ENCODE measurements at regions not wholly inside any gene's neighbourhood (a gene's known extent, or its start where the extent isn't known, plus 50 kb on each side); places are given as distances from the start of the nearest gene placed in this dataset.

- no peak for DNase-seq (ENCODE audit: extremely low read depth, low read depth)
- no peak for TF ChIP-seq CTCF (IDR thresholded peaks at IDR 0.05; ENCODE audit: low read depth, low read length)
Observed at GRCh38 chr7:85669225-85669624, 482.4 kb upstream of the SEMA3D start.

GRCh38 chr7:85664341-85664740 lies 477.5 kb upstream of the SEMA3D start:
- TF ChIP-seq CTCF (IDR thresholded peaks at IDR 0.05; ENCODE audit: low read depth, low read length), result no peak
- no peak for DNase-seq (ENCODE audit: extremely low read depth, low read depth)

GRCh38 chr7:85659364-85659763 lies 472.5 kb upstream of the SEMA3D start:
- DNase-seq (ENCODE audit: extremely low read depth, low read depth), result no peak
- TF ChIP-seq CTCF (IDR thresholded peaks at IDR 0.05; ENCODE audit: low read depth, low read length), result no peak

- no peak for TF ChIP-seq CTCF (IDR thresholded peaks at IDR 0.05; ENCODE audit: low read depth, low read length)
Observed at GRCh38 chr7:85655252-85655651, 468.4 kb upstream of the SEMA3D start.

GRCh38 chr7:85644272-85644671 lies 457.4 kb upstream of the SEMA3D start:
- no peak for TF ChIP-seq CTCF (IDR thresholded peaks at IDR 0.05; ENCODE audit: low read depth, low read length)
- DNase-seq (ENCODE audit: extremely low read depth, low read depth), result no peak

More at GRCh38 chr7:85655252-85655651, 468.4 kb upstream of the SEMA3D start:
- DNase-seq (ENCODE audit: extremely low read depth, low read depth), result no peak

- TF ChIP-seq CTCF (IDR thresholded peaks at IDR 0.05; ENCODE audit: low read depth, low read length), result no peak
- DNase-seq (ENCODE audit: extremely low read depth, low read depth), result no peak
Observed at GRCh38 chr7:85641331-85641730, 454.5 kb upstream of the SEMA3D start.

GRCh38 chr7:85638394-85638793 lies 451.5 kb upstream of the SEMA3D start:
- no peak for DNase-seq (ENCODE audit: extremely low read depth, low read depth)
- no peak for TF ChIP-seq CTCF (IDR thresholded peaks at IDR 0.05; ENCODE audit: low read depth, low read length)

Measured in AG09319 (cell line).